NCI-H1092 treated with DMSO at 0.1 percent for 48 hours (cell line): ENCODE measurements at regions not wholly inside any gene's neighbourhood (a gene's known extent, or its start where the extent isn't known, plus 50 kb on each side); places are given as distances from the start of the nearest gene placed in this dataset.
"Not testable (repeated sequence)": the region's sequence is repeated elsewhere in the genome, so short reads cannot be mapped to it uniquely, and the experiment has no call there.

Experiments used
- DNase-seq: peaks from one replicate; lab custom pipeline; 2025; lab: John Stamatoyannopoulos, UW

DNA sequence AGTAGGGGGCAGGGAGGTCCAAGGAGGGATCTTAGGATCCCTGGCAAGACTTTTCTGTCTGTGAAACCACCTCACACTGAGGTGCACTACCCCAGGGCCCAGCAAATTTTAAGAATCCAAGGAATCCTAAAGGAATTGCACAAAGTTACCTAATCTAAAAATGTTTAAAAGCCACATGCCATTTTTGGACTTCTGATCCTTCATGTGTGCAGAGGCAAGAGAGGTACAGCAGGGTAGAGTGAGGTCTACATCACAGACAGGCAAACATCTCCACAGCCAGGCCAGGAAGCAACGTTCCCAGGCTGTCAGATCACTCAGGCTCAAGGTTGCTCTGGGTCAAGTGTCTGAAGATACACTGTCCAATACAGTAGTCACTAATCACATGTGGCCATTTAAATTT, 324.6 kb upstream of the DUSP10 start:
- no peak for DNase-seq

DNA sequence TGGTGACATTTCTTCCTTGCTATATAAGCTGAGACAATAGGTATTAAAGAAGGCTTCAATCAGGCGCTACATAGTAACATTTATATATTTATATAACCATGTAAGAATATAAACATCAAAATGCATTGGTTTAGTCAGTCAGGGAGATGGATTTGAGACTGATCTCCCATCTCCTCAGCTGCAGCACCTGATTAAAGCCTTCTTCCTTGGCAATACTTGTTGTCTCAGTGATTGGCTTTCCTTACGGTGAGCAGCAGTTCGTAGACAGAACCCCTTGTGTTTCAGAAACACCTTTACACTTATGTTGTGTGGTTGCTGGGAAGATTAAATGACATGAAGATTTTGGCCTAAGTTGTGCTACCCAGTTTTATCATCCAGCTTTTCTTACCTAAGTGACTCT, 323.3 kb upstream of the DUSP10 start:
- no peak for DNase-seq

- DNase-seq = no peak
Measured at GRCh38 chr1:222064388-222065211, 322.7 kb upstream of the DUSP10 start.

GRCh38 chr1:222062640-222063039, 320.8 kb upstream of the DUSP10 start:
- DNase-seq = no peak

GRCh38 chr1:222061711-222062359, 319.9 kb upstream of the DUSP10 start:
- no peak for DNase-seq

DNA sequence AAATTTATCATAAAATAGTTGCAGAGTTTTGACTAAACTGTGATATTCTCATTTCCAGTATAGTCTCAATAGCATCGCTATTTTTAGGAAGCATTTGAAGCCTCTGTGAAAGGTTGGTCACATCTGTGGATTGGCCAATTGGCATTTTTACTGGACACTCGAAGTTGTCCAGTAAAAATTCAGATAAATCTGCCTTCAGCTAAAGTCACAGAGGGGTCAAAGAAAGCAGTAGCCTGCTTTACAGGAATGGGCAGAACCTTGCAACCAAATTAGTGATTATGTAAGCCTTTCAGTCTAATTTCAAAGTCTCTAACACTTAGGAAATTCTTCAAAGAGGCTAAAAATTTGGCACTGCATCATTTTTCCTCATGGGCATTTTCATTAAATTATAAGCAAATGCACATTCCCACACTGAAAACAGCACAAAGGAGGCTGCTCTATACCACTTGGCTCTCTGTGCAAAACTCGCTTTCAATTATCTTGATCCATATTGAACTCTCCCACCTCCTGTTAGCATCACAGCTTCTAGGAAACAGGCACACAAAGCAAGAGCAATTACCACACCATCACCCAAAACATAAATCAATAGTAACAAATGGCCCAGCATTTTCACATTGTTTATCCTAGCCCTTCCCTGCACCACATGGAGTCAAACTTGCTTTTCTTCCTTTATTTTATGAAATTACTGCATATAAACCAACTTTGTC, 318.5 kb upstream of the DUSP10 start:
- no peak for DNase-seq

- no peak for DNase-seq
Measured at GRCh38 chr1:222058249-222058648, 316.4 kb upstream of the DUSP10 start.

- no peak for DNase-seq
Measured at GRCh38 chr1:222057162-222057561, 315.3 kb upstream of the DUSP10 start.

GRCh38 chr1:222054416-222054815, 312.5 kb upstream of the DUSP10 start:
- no peak for DNase-seq

GRCh38 chr1:222053790-222054294, 312.0 kb upstream of the DUSP10 start:
- no peak for DNase-seq

GRCh38 chr1:222051311-222051710, 309.4 kb upstream of the DUSP10 start:
- not testable (repeated sequence) for DNase-seq

GRCh38 chr1:222049661-222050060, 307.8 kb upstream of the DUSP10 start:
- DNase-seq = not testable (repeated sequence)

- no peak for DNase-seq
Measured at GRCh38 chr1:222049176-222049575, 307.3 kb upstream of the DUSP10 start.

DNA sequence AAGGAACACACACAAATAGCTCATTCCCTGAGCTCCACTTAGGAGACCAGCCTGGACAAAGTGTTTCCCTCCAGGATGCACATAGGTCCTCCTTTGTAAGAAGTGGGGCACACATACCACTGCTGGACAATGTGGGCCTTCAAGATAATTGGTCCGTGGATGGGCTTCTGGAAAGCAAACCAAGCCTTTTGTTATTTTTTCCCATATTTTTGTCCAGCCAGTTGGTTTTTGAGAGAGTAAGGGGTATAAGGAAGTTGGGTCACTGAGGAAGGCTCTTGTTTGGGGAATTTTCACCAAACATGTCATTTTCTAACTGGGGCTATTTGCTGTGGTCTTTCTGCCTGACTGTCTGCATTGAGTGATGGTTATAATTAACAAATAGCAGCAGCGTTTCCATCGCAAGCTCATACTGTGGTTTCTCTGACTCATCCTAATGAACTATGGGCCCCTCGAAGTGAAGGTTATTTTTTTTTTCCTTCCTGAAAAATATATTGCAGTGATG, 306.3 kb upstream of the DUSP10 start:
- DNase-seq = no peak

GRCh38 chr1:222047366-222047765, 305.5 kb upstream of the DUSP10 start:
- no peak for DNase-seq

GRCh38 chr1:222046684-222047263, 304.9 kb upstream of the DUSP10 start:
- no peak for DNase-seq

GRCh38 chr1:222045786-222046185, 303.9 kb upstream of the DUSP10 start:
- DNase-seq = no peak

GRCh38 chr1:222045236-222045635, 303.3 kb upstream of the DUSP10 start:
- no peak for DNase-seq

GRCh38 chr1:222043444-222044292, 301.8 kb upstream of the DUSP10 start:
- no peak for DNase-seq

GRCh38 chr1:222042120-222042519, 300.2 kb upstream of the DUSP10 start:
- no peak for DNase-seq

DNA sequence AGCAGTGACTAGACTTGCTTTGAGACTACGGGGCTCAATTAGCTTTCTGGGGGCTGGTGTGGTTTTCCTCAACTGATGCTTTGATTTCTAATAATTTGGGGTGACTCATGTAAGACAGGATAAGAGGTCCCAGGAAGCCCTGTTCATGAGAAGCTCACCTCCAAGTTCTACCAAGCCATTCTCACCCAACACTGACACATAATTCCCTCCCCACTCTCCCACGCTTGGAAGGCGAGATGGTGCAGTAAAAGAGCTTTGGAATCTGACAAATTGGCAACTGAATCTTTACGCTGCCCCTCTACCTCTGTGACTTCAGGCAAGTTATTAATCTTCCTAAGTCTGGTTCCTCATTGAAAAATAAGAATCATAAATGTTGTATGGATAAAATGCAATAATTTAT, 299.1 kb upstream of the DUSP10 start:
- DNase-seq = no peak
